Upper lobe of left lung (tissue), 4 donors: ENCODE measurements at regions not wholly inside any gene's neighbourhood (a gene's known extent, or its start where the extent isn't known, plus 50 kb on each side); places are given as distances from the start of the nearest gene placed in this dataset.

Source experiments
- POLR2A ChIP-seq, 4 donors: fragments of 450-650 bp; IDR thresholded peaks; one replicate each; pipeline ENCODE4 v1.5.1; 2016 to 2017; ENCODE audit warnings: antibody characterized with exemption in 4 of 4, mild to moderate bottlenecking in 2 of 4
- TF ChIP-seq, protein P1 (sequence below), 6 experiments: fragments of 450-650 bp in 4 of 6; fragments of 200-600 bp in 2 of 6; sonication (generic) in 2 of 6; IDR thresholded peaks; one replicate each; pipeline ENCODE4 v1.5.1; 2016 to 2019; ENCODE audit warnings: antibody characterized with exemption in 6 of 6

DNA sequence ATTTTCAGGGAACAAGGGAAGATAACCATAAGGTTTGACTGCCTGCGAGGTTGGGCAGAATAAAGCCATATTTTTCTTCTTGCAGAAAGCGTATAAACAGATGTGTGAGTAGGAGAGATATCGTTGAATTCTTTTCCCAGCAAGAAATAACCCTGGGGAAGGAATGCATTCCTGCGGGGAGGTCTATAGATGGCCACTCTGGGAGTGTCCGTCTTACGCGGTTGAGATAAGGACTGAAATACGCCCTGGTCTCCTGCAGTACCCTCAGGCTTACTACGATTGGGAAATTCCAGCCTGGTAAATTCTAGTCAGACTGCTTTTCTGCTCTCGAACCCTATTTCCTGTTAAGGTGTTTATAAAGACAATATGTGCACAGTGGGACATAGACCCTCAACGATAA is 225.0 kb downstream of the LRIG3 start:
- no peak for TF ChIP-seq POLR2A (IDR thresholded peaks at IDR 0.05)
- TF ChIP-seq, protein P1, sequence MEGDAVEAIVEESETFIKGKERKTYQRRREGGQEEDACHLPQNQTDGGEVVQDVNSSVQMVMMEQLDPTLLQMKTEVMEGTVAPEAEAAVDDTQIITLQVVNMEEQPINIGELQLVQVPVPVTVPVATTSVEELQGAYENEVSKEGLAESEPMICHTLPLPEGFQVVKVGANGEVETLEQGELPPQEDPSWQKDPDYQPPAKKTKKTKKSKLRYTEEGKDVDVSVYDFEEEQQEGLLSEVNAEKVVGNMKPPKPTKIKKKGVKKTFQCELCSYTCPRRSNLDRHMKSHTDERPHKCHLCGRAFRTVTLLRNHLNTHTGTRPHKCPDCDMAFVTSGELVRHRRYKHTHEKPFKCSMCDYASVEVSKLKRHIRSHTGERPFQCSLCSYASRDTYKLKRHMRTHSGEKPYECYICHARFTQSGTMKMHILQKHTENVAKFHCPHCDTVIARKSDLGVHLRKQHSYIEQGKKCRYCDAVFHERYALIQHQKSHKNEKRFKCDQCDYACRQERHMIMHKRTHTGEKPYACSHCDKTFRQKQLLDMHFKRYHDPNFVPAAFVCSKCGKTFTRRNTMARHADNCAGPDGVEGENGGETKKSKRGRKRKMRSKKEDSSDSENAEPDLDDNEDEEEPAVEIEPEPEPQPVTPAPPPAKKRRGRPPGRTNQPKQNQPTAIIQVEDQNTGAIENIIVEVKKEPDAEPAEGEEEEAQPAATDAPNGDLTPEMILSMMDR (IDR thresholded peaks at IDR 0.05), result no peak
